ENCODE measurements at regions not wholly inside any gene's neighbourhood (a gene's known extent, or its start where the extent isn't known, plus 50 kb on each side); places are given as distances from the start of the nearest gene placed in this dataset.

GRCh38 chr1:108051631-108052377 is 86.8 kb upstream of the VAV3 start (continued):
- peak; percentile 28; the same call in 1 of the 2 replicates for TF ChIP-seq MED1 (CRISPR knock-in tag; IDR thresholded peaks at IDR 0.05)
- TF ChIP-seq CHD4 (IDR thresholded peaks at IDR 0.05; ENCODE audit: borderline replicate concordance, low read length): no peak
- TF ChIP-seq, protein P1, sequence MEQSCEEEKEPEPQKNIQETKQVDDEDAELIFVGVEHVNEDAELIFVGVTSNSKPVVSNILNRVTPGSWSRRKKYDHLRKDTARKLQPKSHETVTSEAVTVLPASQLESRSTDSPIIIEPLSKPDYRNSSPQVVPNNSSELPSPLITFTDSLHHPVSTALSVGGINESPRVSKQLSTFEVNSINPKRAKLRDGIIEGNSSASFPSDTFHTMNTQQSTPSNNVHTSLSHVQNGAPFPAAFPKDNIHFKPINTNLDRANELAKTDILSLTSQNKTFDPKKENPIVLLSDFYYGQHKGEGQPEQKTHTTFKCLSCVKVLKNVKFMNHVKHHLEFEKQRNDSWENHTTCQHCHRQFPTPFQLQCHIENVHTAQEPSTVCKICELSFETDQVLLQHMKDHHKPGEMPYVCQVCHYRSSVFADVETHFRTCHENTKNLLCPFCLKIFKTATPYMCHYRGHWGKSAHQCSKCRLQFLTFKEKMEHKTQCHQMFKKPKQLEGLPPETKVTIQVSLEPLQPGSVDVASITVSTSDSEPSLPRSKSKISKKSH (CRISPR knock-in tag; IDR thresholded peaks at IDR 0.05; ENCODE audit: borderline replicate concordance): no peak
- TF ChIP-seq RBFOX2 (IDR thresholded peaks at IDR 0.05; ENCODE audit: low read depth, low read length): no peak
- TF ChIP-seq, protein P2, sequence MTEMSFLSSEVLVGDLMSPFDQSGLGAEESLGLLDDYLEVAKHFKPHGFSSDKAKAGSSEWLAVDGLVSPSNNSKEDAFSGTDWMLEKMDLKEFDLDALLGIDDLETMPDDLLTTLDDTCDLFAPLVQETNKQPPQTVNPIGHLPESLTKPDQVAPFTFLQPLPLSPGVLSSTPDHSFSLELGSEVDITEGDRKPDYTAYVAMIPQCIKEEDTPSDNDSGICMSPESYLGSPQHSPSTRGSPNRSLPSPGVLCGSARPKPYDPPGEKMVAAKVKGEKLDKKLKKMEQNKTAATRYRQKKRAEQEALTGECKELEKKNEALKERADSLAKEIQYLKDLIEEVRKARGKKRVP (CRISPR knock-in tag; IDR thresholded peaks at IDR 0.05): no peak
- TF ChIP-seq ZNF614 (CRISPR knock-in tag; IDR thresholded peaks at IDR 0.05; ENCODE audit: borderline replicate concordance): no peak
- TF ChIP-seq, protein P3, sequence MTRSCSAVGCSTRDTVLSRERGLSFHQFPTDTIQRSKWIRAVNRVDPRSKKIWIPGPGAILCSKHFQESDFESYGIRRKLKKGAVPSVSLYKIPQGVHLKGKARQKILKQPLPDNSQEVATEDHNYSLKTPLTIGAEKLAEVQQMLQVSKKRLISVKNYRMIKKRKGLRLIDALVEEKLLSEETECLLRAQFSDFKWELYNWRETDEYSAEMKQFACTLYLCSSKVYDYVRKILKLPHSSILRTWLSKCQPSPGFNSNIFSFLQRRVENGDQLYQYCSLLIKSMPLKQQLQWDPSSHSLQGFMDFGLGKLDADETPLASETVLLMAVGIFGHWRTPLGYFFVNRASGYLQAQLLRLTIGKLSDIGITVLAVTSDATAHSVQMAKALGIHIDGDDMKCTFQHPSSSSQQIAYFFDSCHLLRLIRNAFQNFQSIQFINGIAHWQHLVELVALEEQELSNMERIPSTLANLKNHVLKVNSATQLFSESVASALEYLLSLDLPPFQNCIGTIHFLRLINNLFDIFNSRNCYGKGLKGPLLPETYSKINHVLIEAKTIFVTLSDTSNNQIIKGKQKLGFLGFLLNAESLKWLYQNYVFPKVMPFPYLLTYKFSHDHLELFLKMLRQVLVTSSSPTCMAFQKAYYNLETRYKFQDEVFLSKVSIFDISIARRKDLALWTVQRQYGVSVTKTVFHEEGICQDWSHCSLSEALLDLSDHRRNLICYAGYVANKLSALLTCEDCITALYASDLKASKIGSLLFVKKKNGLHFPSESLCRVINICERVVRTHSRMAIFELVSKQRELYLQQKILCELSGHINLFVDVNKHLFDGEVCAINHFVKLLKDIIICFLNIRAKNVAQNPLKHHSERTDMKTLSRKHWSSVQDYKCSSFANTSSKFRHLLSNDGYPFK (CRISPR knock-in tag; IDR thresholded peaks at IDR 0.05; ENCODE audit: borderline replicate concordance): no peak
- no peak for TF ChIP-seq ZNF687 (CRISPR knock-in tag; IDR thresholded peaks at IDR 0.05)
- no peak for TF ChIP-seq HDAC1 (CRISPR knock-in tag; IDR thresholded peaks at IDR 0.05)
- TF ChIP-seq, protein P4, sequence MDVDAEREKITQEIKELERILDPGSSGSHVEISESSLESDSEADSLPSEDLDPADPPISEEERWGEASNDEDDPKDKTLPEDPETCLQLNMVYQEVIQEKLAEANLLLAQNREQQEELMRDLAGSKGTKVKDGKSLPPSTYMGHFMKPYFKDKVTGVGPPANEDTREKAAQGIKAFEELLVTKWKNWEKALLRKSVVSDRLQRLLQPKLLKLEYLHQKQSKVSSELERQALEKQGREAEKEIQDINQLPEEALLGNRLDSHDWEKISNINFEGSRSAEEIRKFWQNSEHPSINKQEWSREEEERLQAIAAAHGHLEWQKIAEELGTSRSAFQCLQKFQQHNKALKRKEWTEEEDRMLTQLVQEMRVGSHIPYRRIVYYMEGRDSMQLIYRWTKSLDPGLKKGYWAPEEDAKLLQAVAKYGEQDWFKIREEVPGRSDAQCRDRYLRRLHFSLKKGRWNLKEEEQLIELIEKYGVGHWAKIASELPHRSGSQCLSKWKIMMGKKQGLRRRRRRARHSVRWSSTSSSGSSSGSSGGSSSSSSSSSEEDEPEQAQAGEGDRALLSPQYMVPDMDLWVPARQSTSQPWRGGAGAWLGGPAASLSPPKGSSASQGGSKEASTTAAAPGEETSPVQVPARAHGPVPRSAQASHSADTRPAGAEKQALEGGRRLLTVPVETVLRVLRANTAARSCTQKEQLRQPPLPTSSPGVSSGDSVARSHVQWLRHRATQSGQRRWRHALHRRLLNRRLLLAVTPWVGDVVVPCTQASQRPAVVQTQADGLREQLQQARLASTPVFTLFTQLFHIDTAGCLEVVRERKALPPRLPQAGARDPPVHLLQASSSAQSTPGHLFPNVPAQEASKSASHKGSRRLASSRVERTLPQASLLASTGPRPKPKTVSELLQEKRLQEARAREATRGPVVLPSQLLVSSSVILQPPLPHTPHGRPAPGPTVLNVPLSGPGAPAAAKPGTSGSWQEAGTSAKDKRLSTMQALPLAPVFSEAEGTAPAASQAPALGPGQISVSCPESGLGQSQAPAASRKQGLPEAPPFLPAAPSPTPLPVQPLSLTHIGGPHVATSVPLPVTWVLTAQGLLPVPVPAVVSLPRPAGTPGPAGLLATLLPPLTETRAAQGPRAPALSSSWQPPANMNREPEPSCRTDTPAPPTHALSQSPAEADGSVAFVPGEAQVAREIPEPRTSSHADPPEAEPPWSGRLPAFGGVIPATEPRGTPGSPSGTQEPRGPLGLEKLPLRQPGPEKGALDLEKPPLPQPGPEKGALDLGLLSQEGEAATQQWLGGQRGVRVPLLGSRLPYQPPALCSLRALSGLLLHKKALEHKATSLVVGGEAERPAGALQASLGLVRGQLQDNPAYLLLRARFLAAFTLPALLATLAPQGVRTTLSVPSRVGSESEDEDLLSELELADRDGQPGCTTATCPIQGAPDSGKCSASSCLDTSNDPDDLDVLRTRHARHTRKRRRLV (CRISPR knock-in tag; IDR thresholded peaks at IDR 0.05): no peak
- 0 out of 2 replicates have a peak, but pooled peaks have one; percentile 9 for TF ChIP-seq RARA (CRISPR knock-in tag; IDR thresholded peaks at IDR 0.05)
- no peak for TF ChIP-seq SALL1 (CRISPR knock-in tag; IDR thresholded peaks at IDR 0.05)

Data from HepG2 (cell line).